ENCODE measurements at regions not wholly inside any gene's neighbourhood (a gene's known extent, or its start where the extent isn't known, plus 50 kb on each side); places are given as distances from the start of the nearest gene placed in this dataset.
"Not testable (repeated sequence)": the region's sequence is repeated elsewhere in the genome, so short reads cannot be mapped to it uniquely, and the experiment has no call there.

- DNase-seq (ENCODE audit: low spot score), result not testable (repeated sequence)
These were observed 106.0 kb downstream of the BUD13 start for GRCh38 chr11:116666673-116667249.

- no peak for DNase-seq (ENCODE audit: low spot score)
These were observed 107.3 kb downstream of the BUD13 start for GRCh38 chr11:116665523-116665922.

GRCh38 chr11:116661056-116661455 is 111.7 kb downstream of the BUD13 start:
- no peak for DNase-seq (ENCODE audit: low spot score)

DNA sequence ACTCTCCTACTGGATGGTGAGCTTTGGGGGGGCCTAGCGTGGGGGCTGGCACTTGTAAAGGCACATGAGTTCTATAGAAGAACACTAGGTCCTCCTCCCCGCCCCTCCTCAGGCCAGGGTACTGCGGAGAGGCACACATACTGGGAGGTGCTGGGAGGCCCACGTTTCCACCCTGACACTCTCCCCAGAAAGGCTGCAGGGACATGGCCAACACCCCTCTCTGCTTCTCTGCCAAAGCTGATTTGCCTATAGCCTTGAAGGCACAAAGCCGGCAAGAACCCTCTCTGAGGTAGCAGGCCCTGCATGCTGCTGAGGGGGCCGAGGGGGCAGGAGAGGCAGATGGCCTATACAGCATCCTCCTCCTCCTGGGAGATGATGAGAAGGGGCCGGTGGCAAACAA is 112.8 kb downstream of the BUD13 start:
- DNase-seq (ENCODE audit: low spot score), result no peak

DNA sequence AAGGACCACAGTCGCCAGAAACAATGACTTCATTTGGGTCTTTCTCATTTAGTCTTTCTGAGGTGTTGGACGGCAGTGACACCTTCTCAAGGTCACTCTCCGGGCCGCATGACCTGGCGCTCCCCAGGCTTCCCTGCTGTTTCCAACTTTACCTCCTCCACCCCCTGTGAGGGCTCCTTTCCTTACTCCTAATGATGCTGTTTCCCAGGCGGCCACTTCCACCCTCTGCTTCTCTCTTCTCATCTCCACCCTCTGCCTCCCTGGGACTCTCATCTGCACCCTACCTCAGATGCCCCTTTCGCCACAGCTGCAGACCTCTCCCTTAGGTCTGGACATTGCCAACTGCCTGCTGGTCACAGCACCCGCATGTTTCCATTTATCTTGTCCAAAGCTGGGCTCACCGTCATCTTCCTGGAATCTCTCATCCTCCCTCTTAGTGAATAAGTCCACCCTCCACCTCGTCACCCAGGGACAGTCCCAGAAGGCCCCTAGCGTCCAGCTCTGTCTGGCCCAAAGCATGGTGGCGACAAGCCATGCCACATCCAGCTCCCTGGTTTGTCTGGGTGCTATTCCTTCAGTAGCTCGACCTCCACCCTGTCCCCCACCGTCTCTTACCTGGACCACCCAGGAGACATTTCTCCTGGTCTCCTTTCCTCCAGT is 113.8 kb downstream of the BUD13 start:
- no peak for DNase-seq (ENCODE audit: low spot score)

DNA sequence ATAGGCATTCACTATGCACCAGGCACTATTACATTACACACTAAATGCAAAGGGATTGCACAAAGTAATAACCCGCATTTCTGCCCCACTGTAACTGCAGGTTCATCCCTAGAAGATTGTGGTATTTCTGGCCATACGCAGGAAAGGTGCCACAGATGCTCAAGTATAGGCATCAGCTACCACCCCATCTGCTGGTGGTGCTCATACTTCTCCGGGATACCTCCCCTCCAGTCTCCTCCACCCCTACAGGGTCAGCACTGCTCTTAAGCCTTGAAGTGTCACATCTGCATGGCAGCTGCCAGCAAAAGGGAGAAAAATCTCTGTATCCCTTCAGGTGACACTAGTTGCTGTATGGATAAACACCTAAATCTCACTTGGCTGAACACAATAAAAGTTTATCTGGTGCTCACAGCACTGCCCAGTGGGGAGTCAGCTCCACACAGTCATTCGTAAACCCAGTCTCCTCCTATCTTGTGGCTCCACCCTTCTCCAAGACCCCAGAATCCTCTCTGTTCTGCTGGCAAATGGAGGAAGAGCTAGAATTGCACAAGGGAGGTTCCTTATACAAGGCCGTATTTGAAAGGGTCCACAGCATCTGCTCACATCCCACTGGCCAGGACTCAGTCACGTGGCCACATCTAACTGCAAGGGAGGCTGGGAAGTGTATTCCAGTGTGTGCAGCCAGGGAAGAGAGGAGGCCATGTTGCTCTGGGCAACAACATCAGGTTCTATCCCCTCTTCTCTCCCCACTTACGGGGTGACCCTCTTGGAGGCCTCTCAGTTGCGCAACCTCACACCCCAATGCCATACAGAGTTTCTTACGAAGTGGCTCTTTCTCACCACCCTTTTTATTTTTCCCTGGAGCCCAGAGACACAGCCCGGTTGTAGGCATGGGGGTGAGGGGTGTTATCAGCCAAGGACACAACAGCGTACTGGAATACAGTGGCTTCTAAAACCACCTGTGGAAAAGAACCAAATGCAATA is 114.7 kb downstream of the BUD13 start:
- no peak for DNase-seq (ENCODE audit: low spot score)

- no peak for DNase-seq (ENCODE audit: low spot score)
These were observed 116.8 kb downstream of the BUD13 start for GRCh38 chr11:116656011-116656410.

DNA sequence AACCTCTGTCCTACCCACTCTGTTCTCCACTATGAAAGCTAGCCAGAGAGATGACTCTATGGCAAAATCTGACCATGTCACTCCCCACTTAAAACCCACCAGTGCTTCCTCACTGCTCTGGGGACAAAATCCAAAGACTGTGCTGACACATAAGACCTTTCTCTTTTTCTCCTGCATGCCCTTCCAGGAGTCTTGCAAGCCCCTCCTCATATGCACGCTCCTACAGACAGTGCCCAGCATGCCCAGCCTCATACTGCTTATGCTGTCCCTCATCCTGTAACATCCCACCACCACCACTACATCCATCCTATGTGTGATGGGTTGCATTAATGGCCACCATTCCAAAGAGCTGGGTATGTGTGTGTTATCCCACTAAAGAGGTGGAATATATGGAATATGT is 118.3 kb downstream of the BUD13 start:
- DNase-seq (ENCODE audit: low spot score), result no peak

DNA sequence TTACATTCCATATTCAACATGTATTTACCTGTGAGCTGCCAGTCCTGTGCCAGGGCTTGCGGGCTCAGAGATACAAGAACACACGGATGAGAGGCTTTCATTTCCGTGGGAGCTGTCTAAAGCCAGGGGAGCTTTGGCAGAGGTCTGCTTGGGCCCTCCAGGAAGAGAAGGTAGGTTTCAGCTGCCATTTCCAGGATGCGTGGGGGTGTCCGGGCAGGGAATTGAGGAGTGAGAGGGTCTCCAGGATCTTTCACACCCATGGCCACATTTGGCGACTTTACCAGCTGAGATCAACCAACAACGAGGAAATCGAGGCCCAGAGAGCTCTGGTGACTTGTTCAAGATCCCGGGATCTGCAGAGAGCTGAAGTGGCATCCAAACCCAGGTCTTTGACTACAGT is 119.6 kb downstream of the BUD13 start:
- no peak for DNase-seq (ENCODE audit: low spot score)

DNA sequence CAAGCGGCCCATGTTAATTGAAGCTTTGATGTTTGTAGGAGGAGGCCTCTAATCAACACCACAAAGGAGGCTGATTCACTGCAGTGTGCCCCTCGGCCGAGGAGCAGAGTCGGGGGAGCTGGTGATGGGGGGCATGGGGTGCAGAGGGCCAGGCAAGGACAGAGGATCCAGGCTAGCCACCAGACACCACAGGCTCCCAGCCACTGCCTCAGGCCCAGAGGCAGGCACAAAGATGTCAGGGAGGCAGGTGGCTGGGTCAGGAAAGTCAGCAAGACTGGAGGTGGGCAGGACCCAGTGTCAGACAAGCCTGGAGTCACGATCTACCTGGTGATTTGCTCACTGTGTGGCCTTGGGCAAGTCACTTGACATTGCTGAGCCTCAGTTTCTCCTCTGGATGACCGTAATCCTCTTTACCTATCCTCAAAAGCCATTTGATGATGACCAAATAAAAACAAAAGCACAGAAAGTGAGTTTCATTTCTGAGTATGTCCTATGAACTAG is 121.0 kb downstream of the BUD13 start:
- DNase-seq (ENCODE audit: low spot score), result no peak

DNA sequence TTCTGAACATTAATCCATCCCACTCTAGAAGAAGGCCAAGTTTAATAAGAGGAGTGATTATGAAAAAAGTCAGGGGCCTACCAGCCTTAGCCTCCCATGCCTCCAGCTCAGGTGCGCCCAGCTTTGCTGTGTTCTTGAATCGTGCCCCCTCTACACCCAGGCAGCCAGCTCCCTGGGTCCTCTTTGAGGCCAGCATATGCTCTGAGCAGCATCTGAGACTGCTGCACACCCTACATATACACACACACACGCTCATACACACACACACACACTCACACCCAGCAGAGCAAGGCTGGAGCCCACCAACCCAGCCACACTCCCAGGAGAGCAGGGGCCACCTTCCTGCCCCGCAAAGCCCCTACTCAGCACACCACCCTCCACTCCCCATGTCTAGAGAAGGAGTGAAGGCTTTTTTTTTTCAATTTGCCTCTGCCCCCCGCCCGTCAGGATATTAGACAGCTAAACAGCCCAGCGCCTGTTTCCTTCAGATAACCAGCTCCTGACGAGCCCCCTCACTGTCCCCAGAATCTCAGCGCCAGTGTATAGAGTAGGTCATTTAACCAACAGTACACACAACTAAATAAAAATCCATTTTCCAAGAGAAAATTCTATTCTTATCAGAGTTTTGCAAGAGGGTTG is 121.6 kb downstream of the BUD13 start:
- DNase-seq (ENCODE audit: low spot score), result no peak

DNA sequence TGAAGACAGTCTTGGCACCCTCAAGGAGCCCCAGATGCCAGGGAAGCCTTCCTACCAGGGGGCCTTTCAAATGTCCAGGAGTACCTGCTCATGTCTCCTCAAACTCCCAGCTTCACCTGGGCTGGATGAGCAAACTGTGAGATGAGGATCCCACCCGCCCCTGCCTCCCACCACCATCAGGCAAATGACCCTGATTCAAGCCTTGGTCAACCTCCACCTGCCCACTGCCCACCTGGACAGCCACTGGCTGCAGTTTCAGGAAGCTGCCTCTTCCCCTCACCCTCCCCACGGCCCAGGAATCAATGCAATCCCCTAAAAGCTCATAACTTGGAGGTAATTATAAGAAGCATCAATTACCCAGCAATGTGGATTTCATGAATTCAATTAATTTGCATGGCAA is 122.7 kb downstream of the BUD13 start:
- DNase-seq (ENCODE audit: low spot score), result no peak

DNA sequence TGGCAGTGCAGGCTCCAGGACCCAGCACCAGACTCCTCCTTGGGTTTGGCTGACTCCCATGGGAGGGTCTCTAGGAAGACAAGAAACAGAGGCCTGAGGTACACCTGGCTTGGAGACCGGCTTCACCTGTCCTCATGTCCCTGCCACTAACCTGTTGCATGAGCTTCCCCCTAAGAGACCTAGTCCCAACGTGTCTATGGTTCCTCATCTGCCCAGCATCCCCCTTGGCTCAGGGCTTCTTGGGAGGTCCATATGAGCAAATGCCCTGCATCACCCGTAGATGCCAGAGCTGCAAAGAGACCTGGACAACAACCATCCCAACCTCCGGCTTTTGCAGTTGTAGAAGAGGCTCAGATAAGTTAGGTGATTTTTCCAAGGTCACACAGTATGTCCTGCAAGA is 123.5 kb downstream of the BUD13 start:
- no peak for DNase-seq (ENCODE audit: low spot score)

DNA sequence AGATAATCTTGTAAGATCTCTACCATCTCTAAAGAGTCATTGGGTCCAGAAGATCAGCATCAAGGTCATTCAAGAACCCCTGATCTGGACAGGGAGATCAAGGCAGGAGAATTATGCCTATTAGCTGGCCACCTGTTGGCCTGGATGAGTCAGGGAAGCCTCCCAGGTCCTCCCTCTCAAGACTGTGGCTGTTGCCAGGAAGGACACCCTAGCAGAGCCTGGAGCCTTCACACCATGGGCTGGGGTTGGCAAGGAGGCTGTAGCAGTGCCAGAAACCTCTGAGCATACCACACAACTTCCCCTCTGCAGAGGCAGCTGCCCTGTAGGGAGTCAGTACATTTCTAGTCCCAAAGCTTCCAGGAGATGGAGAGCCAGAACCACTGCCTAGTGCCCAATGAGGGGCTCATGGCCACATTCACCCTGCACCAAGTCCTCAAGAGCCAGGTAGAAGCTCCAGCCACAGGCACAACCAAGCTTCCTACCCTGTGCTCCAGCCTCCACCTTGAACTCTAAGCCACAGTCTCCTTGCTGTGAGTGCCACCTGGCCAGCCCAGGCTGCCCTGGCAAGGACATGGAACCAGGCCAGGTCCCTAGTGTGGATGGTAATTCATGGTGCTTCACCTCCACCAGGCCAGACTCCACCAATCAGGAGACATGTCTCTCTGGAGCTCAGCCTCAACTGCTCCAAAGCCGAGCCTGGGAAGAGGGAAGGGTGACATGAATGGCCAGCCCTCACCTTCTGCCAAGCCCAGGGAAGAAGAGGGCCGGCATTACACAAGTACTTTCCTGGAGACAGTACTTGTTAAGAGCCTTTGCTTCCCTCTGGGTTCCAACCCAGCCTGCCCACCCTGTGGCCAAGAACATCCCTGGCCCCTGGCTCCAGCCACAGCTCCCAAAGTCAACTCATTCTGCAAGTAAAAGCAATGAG is 124.3 kb downstream of the BUD13 start:
- DNase-seq (ENCODE audit: low spot score), result no peak

- no peak for DNase-seq (ENCODE audit: low spot score)
These were observed 125.3 kb downstream of the BUD13 start for GRCh38 chr11:116647305-116648080.

GRCh38 chr11:116646191-116646590 is 126.6 kb downstream of the BUD13 start:
- no peak for DNase-seq (ENCODE audit: low spot score)

DNA sequence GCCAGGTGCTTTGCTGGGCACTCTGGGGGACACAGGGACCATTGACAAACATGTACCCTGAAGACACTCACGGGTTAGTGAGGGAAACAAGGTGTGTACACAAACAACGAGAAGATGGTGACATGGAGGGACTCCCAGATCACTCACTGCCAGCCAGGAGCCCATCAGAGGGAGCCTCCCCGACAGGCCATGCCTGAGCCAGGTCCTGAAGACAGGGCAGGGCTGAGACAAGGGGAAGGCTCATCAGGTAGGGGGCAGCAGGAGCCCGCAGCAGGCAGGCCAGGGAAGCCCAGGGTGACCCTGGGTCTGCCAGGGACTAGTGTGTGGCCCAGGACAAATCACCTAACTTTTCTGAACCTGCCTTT is 127.9 kb downstream of the BUD13 start:
- no peak for DNase-seq (ENCODE audit: low spot score)

GRCh38 chr11:116644201-116644940 is 128.4 kb downstream of the BUD13 start:
- no peak for DNase-seq (ENCODE audit: low spot score)

DNA sequence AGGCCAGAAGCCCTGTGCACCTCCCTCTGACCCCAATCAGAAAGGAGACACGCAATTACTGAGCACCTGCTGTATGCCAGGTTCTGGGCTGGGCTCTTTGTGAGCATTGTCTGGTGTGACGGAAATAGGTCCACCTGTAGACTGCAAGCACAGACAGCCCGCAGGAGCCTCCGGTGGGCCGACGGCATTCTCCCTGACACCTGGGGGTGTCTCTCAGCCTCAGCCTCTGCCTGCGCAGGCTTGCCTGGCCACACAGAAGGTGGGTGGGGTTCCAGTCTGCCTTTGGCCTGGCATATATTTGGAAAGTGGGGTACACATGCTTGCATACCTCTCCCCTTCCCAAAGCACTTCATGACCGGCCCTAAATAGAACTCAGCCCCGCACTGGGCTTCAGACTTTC is 129.3 kb downstream of the BUD13 start:
- no peak for DNase-seq (ENCODE audit: low spot score)

DNA sequence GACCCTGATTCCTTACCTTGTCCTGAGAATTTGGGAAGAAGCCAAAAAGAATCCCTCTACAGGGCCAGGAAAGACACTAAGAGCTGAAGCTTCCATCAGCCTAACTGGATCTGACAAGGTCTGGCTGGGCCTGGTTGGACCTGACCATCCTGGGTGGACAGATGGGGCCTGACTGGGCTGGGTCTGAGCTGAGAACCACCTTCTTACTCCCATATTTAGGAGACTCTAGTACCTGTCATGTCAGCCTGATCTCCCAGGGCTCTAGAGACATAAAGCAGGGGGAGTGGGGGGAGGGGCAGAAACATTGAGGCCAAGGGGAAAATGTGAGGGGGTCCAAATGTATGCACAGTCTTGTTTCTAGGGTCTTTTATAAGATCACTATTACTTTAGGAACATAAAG is 129.9 kb downstream of the BUD13 start:
- no peak for DNase-seq (ENCODE audit: low spot score)

All from NAMALWA (cell line).